ENCODE measurements at regions not wholly inside any gene's neighbourhood (a gene's known extent, or its start where the extent isn't known, plus 50 kb on each side); places are given as distances from the start of the nearest gene placed in this dataset.

DNA sequence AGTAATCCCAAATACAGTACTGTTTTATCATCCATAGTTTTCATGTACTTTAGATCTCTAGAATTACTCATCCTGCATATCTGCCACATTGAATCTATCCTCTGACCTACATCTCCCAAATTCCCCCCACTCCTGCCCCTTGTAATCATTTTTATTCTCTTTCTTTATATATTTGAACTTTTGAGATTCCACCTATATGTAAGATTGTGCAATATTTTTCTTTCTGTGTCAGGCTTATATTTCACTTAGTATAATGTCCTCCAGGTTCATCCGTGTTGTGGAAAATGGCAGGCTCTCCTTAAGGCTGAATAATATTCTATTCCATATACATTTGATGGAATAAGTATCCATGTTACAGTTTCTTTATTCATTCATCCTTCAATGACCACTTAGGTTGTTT, 640.4 kb downstream of the POM121L12 start:
- TF ChIP-seq POLR2AphosphoS5 (IDR thresholded peaks at IDR 0.05; ENCODE audit: low read length) (no peak), FOXK2 (IDR thresholded peaks at IDR 0.05) (no peak), JUND (IDR thresholded peaks at IDR 0.05; ENCODE audit: low read depth, low read length) (no peak), SMC3 (IDR thresholded peaks at IDR 0.05; ENCODE audit: borderline replicate concordance, low read length) (no peak), NR2C2 (IDR thresholded peaks at IDR 0.05; ENCODE audit: borderline replicate concordance, control insufficient read depth, insufficient read length, low read depth) (no peak), EP300 (IDR thresholded peaks at IDR 0.05; ENCODE audit: borderline replicate concordance in 1 of 2, control insufficient read depth in 1 of 2, low read depth in 2 of 2, low read length in 2 of 2) (no peak), CHD2 (IDR thresholded peaks at IDR 0.05; ENCODE audit: borderline replicate concordance, low read depth, low read length) (no peak), CHD1 (IDR thresholded peaks at IDR 0.05; ENCODE audit: low read depth, low read length) (no peak), HDAC6 (IDR thresholded peaks at IDR 0.05; ENCODE audit: unreplicated experiment) (no peak), RFX5 (IDR thresholded peaks at IDR 0.05; ENCODE audit: low read depth, low read length) (no peak), SMARCA5 (IDR thresholded peaks at IDR 0.05) (no peak)
- TF ChIP-seq, protein P1, sequence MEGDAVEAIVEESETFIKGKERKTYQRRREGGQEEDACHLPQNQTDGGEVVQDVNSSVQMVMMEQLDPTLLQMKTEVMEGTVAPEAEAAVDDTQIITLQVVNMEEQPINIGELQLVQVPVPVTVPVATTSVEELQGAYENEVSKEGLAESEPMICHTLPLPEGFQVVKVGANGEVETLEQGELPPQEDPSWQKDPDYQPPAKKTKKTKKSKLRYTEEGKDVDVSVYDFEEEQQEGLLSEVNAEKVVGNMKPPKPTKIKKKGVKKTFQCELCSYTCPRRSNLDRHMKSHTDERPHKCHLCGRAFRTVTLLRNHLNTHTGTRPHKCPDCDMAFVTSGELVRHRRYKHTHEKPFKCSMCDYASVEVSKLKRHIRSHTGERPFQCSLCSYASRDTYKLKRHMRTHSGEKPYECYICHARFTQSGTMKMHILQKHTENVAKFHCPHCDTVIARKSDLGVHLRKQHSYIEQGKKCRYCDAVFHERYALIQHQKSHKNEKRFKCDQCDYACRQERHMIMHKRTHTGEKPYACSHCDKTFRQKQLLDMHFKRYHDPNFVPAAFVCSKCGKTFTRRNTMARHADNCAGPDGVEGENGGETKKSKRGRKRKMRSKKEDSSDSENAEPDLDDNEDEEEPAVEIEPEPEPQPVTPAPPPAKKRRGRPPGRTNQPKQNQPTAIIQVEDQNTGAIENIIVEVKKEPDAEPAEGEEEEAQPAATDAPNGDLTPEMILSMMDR (IDR thresholded peaks at IDR 0.05 in 2 of 3, conservative IDR thresholded peaks at IDR 0.05 in 1 of 3; ENCODE audit: control insufficient read depth in 2 of 3, extremely low read depth in 1 of 3, insufficient read depth in 1 of 3, low read depth in 3 of 3, low read length in 3 of 3) = no peak
- TF ChIP-seq, protein P2, sequence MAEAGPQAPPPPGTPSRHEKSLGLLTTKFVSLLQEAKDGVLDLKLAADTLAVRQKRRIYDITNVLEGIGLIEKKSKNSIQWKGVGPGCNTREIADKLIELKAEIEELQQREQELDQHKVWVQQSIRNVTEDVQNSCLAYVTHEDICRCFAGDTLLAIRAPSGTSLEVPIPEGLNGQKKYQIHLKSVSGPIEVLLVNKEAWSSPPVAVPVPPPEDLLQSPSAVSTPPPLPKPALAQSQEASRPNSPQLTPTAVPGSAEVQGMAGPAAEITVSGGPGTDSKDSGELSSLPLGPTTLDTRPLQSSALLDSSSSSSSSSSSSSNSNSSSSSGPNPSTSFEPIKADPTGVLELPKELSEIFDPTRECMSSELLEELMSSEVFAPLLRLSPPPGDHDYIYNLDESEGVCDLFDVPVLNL (IDR thresholded peaks at IDR 0.05; ENCODE audit: low read depth, low read length) = no peak

Measured in GM12878 (cell line).